ENCODE measurements at regions not wholly inside any gene's neighbourhood (a gene's known extent, or its start where the extent isn't known, plus 50 kb on each side); places are given as distances from the start of the nearest gene placed in this dataset.

- no peak for TF ChIP-seq ZFX (IDR thresholded peaks at IDR 0.05)
- no peak for TF ChIP-seq ZNF274 (IDR thresholded peaks at IDR 0.05; ENCODE audit: low read depth, low read length)
- TF ChIP-seq CBX3 (IDR thresholded peaks at IDR 0.05; ENCODE audit: low read depth), result no peak
- no peak for TF ChIP-seq JUND (IDR thresholded peaks at IDR 0.05)
- TF ChIP-seq, protein P1, sequence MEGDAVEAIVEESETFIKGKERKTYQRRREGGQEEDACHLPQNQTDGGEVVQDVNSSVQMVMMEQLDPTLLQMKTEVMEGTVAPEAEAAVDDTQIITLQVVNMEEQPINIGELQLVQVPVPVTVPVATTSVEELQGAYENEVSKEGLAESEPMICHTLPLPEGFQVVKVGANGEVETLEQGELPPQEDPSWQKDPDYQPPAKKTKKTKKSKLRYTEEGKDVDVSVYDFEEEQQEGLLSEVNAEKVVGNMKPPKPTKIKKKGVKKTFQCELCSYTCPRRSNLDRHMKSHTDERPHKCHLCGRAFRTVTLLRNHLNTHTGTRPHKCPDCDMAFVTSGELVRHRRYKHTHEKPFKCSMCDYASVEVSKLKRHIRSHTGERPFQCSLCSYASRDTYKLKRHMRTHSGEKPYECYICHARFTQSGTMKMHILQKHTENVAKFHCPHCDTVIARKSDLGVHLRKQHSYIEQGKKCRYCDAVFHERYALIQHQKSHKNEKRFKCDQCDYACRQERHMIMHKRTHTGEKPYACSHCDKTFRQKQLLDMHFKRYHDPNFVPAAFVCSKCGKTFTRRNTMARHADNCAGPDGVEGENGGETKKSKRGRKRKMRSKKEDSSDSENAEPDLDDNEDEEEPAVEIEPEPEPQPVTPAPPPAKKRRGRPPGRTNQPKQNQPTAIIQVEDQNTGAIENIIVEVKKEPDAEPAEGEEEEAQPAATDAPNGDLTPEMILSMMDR (IDR thresholded peaks at IDR 0.05 in 2 of 3, conservative IDR thresholded peaks at IDR 0.05 in 1 of 3; ENCODE audit: borderline replicate concordance in 1 of 3, insufficient read depth in 1 of 3, low read depth in 2 of 3, low read length in 2 of 3), result no peak
- no peak for TF ChIP-seq EGR1 (IDR thresholded peaks at IDR 0.05; ENCODE audit: low read depth)
- TF ChIP-seq ELF1 (IDR thresholded peaks at IDR 0.05; ENCODE audit: borderline replicate concordance, low read depth), result no peak
- TF ChIP-seq EZH2 (IDR thresholded peaks at IDR 0.05), result no peak
- TF ChIP-seq POLR2A (IDR thresholded peaks at IDR 0.05; ENCODE audit: borderline replicate concordance, extremely low read depth, insufficient read depth, insufficient read length), result no peak
- no peak for TF ChIP-seq MAX (IDR thresholded peaks at IDR 0.05)
- TF ChIP-seq, protein P2, sequence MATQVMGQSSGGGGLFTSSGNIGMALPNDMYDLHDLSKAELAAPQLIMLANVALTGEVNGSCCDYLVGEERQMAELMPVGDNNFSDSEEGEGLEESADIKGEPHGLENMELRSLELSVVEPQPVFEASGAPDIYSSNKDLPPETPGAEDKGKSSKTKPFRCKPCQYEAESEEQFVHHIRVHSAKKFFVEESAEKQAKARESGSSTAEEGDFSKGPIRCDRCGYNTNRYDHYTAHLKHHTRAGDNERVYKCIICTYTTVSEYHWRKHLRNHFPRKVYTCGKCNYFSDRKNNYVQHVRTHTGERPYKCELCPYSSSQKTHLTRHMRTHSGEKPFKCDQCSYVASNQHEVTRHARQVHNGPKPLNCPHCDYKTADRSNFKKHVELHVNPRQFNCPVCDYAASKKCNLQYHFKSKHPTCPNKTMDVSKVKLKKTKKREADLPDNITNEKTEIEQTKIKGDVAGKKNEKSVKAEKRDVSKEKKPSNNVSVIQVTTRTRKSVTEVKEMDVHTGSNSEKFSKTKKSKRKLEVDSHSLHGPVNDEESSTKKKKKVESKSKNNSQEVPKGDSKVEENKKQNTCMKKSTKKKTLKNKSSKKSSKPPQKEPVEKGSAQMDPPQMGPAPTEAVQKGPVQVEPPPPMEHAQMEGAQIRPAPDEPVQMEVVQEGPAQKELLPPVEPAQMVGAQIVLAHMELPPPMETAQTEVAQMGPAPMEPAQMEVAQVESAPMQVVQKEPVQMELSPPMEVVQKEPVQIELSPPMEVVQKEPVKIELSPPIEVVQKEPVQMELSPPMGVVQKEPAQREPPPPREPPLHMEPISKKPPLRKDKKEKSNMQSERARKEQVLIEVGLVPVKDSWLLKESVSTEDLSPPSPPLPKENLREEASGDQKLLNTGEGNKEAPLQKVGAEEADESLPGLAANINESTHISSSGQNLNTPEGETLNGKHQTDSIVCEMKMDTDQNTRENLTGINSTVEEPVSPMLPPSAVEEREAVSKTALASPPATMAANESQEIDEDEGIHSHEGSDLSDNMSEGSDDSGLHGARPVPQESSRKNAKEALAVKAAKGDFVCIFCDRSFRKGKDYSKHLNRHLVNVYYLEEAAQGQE (IDR thresholded peaks at IDR 0.05; ENCODE audit: low read depth), result no peak
- no peak for TF ChIP-seq SRF (IDR thresholded peaks at IDR 0.05; ENCODE audit: low read depth)
These were observed 475.7 kb downstream of the ENC1 start for GRCh38 chr5:74164725-74165235.
